Testis (tissue), 2 donors: ENCODE measurements at regions not wholly inside any gene's neighbourhood (a gene's known extent, or its start where the extent isn't known, plus 50 kb on each side); places are given as distances from the start of the nearest gene placed in this dataset.
"Not testable (repeated sequence)": the region's sequence is repeated elsewhere in the genome, so short reads cannot be mapped to it uniquely, and the experiment has no call there.

Source experiments
- DNase-seq: peaks from one replicate; pipeline ENCODE4 v3.0.0-alpha.2; 2019
- H3K27ac ChIP-seq, 2 donors: fragments of 200-600 bp; sonication (generic); one replicate each; pipeline ENCODE4 v1.5.1; 2019
- H3K27me3 ChIP-seq: fragments of 200-600 bp; sonication (generic); one replicate; pipeline ENCODE4 v1.5.1; 2019
- H3K36me3 ChIP-seq: fragments of 200-600 bp; sonication (generic); one replicate; pipeline ENCODE4 v1.5.1; 2017; ENCODE audit warnings: low read depth; ENCODE audit errors: missing control alignments
- H3K4me1 ChIP-seq: fragments of 200-600 bp; sonication (generic); one replicate; pipeline ENCODE4 v1.5.1; 2019
- H3K4me3 ChIP-seq, 2 donors: fragments of 200-600 bp; sonication (generic); one replicate each; pipeline ENCODE4 v1.5.1; 2017 to 2019
- H3K9me3 ChIP-seq: fragments of 200-600 bp; sonication (generic); one replicate; pipeline ENCODE4 v1.5.1; 2017
- CTCF ChIP-seq, 3 experiments: fragments of 450-650 bp in 2 of 3; fragments of 200-600 bp in 1 of 3; sonication (generic) in 1 of 3; IDR thresholded peaks; one replicate each; pipeline ENCODE4 v1.5.1; 2016 to 2019; ENCODE audit warnings: antibody characterized with exemption in 3 of 3, mild to moderate bottlenecking in 2 of 3, moderate library complexity in 1 of 3
- POLR2A ChIP-seq: fragments of 450-650 bp; IDR thresholded peaks from one replicate; pipeline ENCODE4 v1.6.1; 2017; ENCODE audit warnings: antibody characterized with exemption, mild to moderate bottlenecking, moderate library complexity
- WGBS, 2 donors: methylation state at CpG; one replicate each; pipeline ENCODE4 v1.1.5; 2018; 5-methylcytosine and 5-hydroxymethylcytosine counted together
- intact Hi-C: fragments of 100-400 bp; cut with DNase I; formaldehyde crosslinking; loops from one replicate; pipeline ENCODE4 v1.15.1; 2023; ENCODE audit warnings: low total_unique reads

- intact Hi-C loops, H3K36me3 ChIP-seq, DNase-seq, H3K27me3 ChIP-seq, H3K9me3 ChIP-seq, H3K4me3 ChIP-seq, H3K27ac ChIP-seq, H3K4me1 ChIP-seq: not testable (repeated sequence)
- WGBS, 2 donors = 91 to 95% methylated on average over 2 to 5 of the region's 5 CpGs
Observed at GRCh38 chrX:144154474-144154873, 270.6 kb downstream of the UBE2NL start.

- H3K4me1 ChIP-seq, H3K4me3 ChIP-seq, H3K36me3 ChIP-seq, DNase-seq, H3K27me3 ChIP-seq, H3K9me3 ChIP-seq, intact Hi-C loops, H3K27ac ChIP-seq: not testable (repeated sequence)
Observed at GRCh38 chrX:144185197-144185596, 301.3 kb downstream of the UBE2NL start.

GRCh38 chrX:144188489-144188888 lies 304.6 kb downstream of the UBE2NL start:
- DNase-seq, H3K4me3 ChIP-seq, H3K4me1 ChIP-seq, H3K36me3 ChIP-seq, H3K27me3 ChIP-seq, intact Hi-C loops, H3K27ac ChIP-seq, H3K9me3 ChIP-seq: not testable (repeated sequence)
- WGBS, 2 donors = 73 to 100% methylated on average over 2 to 3 of the region's 4 CpGs

- H3K4me1 ChIP-seq, H3K36me3 ChIP-seq, H3K4me3 ChIP-seq, H3K27ac ChIP-seq, intact Hi-C loops, H3K27me3 ChIP-seq, DNase-seq, H3K9me3 ChIP-seq: not testable (repeated sequence)
- 50 to 66% methylated on average over 2 to 3 of the region's 3 CpGs for WGBS, 2 donors
Observed at GRCh38 chrX:144197057-144197456, 313.2 kb downstream of the UBE2NL start.

GRCh38 chrX:144202726-144203125 lies 318.9 kb downstream of the UBE2NL start:
- DNase-seq, H3K27ac ChIP-seq, H3K36me3 ChIP-seq, H3K4me1 ChIP-seq, H3K4me3 ChIP-seq, H3K9me3 ChIP-seq, H3K27me3 ChIP-seq, intact Hi-C loops: not testable (repeated sequence)
- no CpG with 5 or more reads among the region's 2 CpGs for WGBS, 2 donors

- 95 to 100% methylated on average over 1 to 2 of the region's 6 CpGs for WGBS, 2 donors
- H3K27me3 ChIP-seq, H3K27ac ChIP-seq, intact Hi-C loops, H3K36me3 ChIP-seq, H3K4me1 ChIP-seq, H3K9me3 ChIP-seq, H3K4me3 ChIP-seq, DNase-seq: not testable (repeated sequence)
Observed at GRCh38 chrX:144208360-144209024, 324.6 kb downstream of the UBE2NL start.

- Histone ChIP-seq H3K9me3 (no peaks in the 10 kb centered on the region), H3K4me1 (no peaks in the 10 kb centered on the region), H3K27me3 (no peaks in the 10 kb centered on the region), H3K36me3 (no peaks in the 10 kb centered on the region), H3K4me3 (no peak overlapping the region), H3K27ac (no peak overlapping the region)
- no peak for DNase-seq
- intact Hi-C loops = no loop called here
- TF ChIP-seq CTCF (IDR thresholded peaks at IDR 0.05) = no peak
- no peak for TF ChIP-seq POLR2A
Observed at GRCh38 chrX:144214651-144215050, 330.8 kb downstream of the UBE2NL start.

GRCh38 chrX:144219035-144219434 lies 335.2 kb downstream of the UBE2NL start:
- no peak overlapping the region for H3K27ac ChIP-seq
- no peaks in the 10 kb centered on the region for H3K36me3 ChIP-seq
- no peaks in the 10 kb centered on the region for H3K27me3 ChIP-seq
- intact Hi-C loops = no loop called here
- no peak for TF ChIP-seq POLR2A
- TF ChIP-seq CTCF (IDR thresholded peaks at IDR 0.05) = no peak
- no peaks in the 10 kb centered on the region for H3K9me3 ChIP-seq
- H3K4me1 ChIP-seq = no peaks in the 10 kb centered on the region
- 51 to 58% methylated on average over 2 to 4 of the region's 4 CpGs for WGBS, 2 donors
- no peak for DNase-seq
- no peak overlapping the region for H3K4me3 ChIP-seq

- H3K36me3 ChIP-seq, H3K27me3 ChIP-seq, H3K4me3 ChIP-seq, DNase-seq, H3K4me1 ChIP-seq, H3K9me3 ChIP-seq, H3K27ac ChIP-seq, intact Hi-C loops: not testable (repeated sequence)
- WGBS, 2 donors = 53 to 73% methylated on average over 4 to 32 of the region's 40 CpGs
Observed at GRCh38 chrX:144231116-144231785, 347.4 kb downstream of the UBE2NL start.
